ENCODE measurements at regions not wholly inside any gene's neighbourhood (a gene's known extent, or its start where the extent isn't known, plus 50 kb on each side); places are given as distances from the start of the nearest gene placed in this dataset.
"Not testable (repeated sequence)": the region's sequence is repeated elsewhere in the genome, so short reads cannot be mapped to it uniquely, and the experiment has no call there.

- Histone ChIP-seq H3K36me3 (ENCODE audit: insufficient read depth in 1 of 2, low read depth in 1 of 2) (no peaks in the 10 kb centered on the region), H3K4me1 (no peaks in the 10 kb centered on the region), H3K9me3 (peaks cover 3% of the 10 kb centered on the region), H3K4me3 (no peak overlapping the region), H3K27me3 (ENCODE audit: insufficient read depth in 3 of 3, low read length in 2 of 3) (no peaks in the 10 kb centered on the region), H3K27ac (no peak overlapping the region)
- ATAC-seq (no peak), DNase-seq (no peak)
- TF ChIP-seq, protein P1, sequence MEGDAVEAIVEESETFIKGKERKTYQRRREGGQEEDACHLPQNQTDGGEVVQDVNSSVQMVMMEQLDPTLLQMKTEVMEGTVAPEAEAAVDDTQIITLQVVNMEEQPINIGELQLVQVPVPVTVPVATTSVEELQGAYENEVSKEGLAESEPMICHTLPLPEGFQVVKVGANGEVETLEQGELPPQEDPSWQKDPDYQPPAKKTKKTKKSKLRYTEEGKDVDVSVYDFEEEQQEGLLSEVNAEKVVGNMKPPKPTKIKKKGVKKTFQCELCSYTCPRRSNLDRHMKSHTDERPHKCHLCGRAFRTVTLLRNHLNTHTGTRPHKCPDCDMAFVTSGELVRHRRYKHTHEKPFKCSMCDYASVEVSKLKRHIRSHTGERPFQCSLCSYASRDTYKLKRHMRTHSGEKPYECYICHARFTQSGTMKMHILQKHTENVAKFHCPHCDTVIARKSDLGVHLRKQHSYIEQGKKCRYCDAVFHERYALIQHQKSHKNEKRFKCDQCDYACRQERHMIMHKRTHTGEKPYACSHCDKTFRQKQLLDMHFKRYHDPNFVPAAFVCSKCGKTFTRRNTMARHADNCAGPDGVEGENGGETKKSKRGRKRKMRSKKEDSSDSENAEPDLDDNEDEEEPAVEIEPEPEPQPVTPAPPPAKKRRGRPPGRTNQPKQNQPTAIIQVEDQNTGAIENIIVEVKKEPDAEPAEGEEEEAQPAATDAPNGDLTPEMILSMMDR (IDR thresholded peaks at IDR 0.05), result no peak
- intact Hi-C loops (cut with DNase I), result no loop called here
- 82 to 87% (median 84%) methylated on average over 5 of the region's 5 CpGs for WGBS, 3 donors
These were observed 161.5 kb upstream of the VWC2 start for GRCh38 chr7:49611951-49612350.

- TF ChIP-seq, protein P1 (IDR thresholded peaks at IDR 0.05), result no peak
- 73 to 89% (median 88%) methylated on average over 2 of the region's 2 CpGs for WGBS, 3 donors
- intact Hi-C loops (cut with DNase I), result no loop called here
- no peaks in the 10 kb centered on the region for H3K9me3 ChIP-seq
- no peaks in the 10 kb centered on the region for H3K36me3 ChIP-seq (ENCODE audit: insufficient read depth in 1 of 2, low read depth in 1 of 2)
- no peaks in the 10 kb centered on the region for H3K27me3 ChIP-seq (ENCODE audit: insufficient read depth in 3 of 3, low read length in 2 of 3)
- H3K27ac ChIP-seq, result no peak overlapping the region
- DNase-seq, result no peak
- no peaks in the 10 kb centered on the region for H3K4me1 ChIP-seq
- H3K4me3 ChIP-seq, result no peak overlapping the region
- no peak for ATAC-seq
These were observed 159.7 kb upstream of the VWC2 start for GRCh38 chr7:49613759-49614158.

DNA sequence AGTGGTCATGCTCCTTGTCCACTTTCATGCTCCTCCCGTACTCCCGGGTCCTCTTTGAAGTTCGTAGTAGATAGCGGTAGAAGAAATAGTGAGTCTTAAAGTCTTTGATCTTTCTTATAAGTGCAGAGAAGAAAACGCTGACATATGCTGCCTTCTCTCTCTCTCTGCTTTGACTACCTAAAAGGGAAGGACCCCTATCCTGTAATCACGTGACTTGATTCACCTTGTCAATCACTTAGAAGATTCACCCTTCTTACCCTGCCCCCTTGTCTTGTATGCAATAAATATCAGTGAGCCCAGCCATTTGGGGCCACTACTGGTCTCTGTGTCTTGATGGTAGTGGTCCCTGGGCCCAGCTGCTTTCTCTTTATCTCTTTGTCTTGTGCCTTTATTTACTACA lies 158.5 kb upstream of the VWC2 start:
- H3K27ac ChIP-seq; H3K4me3 ChIP-seq; ATAC-seq; H3K27me3 ChIP-seq (ENCODE audit: insufficient read depth in 3 of 3, low read length in 2 of 3); intact Hi-C loops (cut with DNase I); H3K36me3 ChIP-seq (ENCODE audit: insufficient read depth in 1 of 2, low read depth in 1 of 2); H3K4me1 ChIP-seq; DNase-seq; H3K9me3 ChIP-seq: not testable (repeated sequence)
- 82 to 91% (median 88%) methylated on average over 6 of the region's 6 CpGs for WGBS, 3 donors

- ATAC-seq, result no peak
- no peak overlapping the region for H3K27ac ChIP-seq
- WGBS, 3 donors, result 65 to 81% (median 75%) methylated on average over 1 of the region's 1 CpG
- no peaks in the 10 kb centered on the region for H3K36me3 ChIP-seq (ENCODE audit: insufficient read depth in 1 of 2, low read depth in 1 of 2)
- DNase-seq, result no peak
- no peaks in the 10 kb centered on the region for H3K9me3 ChIP-seq
- TF ChIP-seq, protein P1 (IDR thresholded peaks at IDR 0.05), result no peak
- H3K4me3 ChIP-seq, result no peak overlapping the region
- H3K27me3 ChIP-seq (ENCODE audit: insufficient read depth in 3 of 3, low read length in 2 of 3), result no peaks in the 10 kb centered on the region
- H3K4me1 ChIP-seq, result no peaks in the 10 kb centered on the region
- intact Hi-C loops (cut with DNase I), result no loop called here
These were observed 155.4 kb upstream of the VWC2 start for GRCh38 chr7:49618028-49618427.

- H3K27ac ChIP-seq, result no peak overlapping the region
- intact Hi-C loops (cut with DNase I), result no loop called here
- no peaks in the 10 kb centered on the region for H3K27me3 ChIP-seq (ENCODE audit: insufficient read depth in 3 of 3, low read length in 2 of 3)
- H3K36me3 ChIP-seq (ENCODE audit: insufficient read depth in 1 of 2, low read depth in 1 of 2), result no peaks in the 10 kb centered on the region
- TF ChIP-seq, protein P1 (IDR thresholded peaks at IDR 0.05), result no peak
- DNase-seq (no peak), ATAC-seq (no peak)
- H3K4me3 ChIP-seq, result no peak overlapping the region
- H3K9me3 ChIP-seq, result no peaks in the 10 kb centered on the region
- H3K4me1 ChIP-seq, result no peaks in the 10 kb centered on the region
- WGBS, 3 donors, result 57 to 76% (median 69%) methylated on average over 3 of the region's 3 CpGs
These were observed 149.5 kb upstream of the VWC2 start for GRCh38 chr7:49623943-49624342.

Data from psoas muscle (tissue), 7 donors.